ENCODE measurements at regions not wholly inside any gene's neighbourhood (a gene's known extent, or its start where the extent isn't known, plus 50 kb on each side); places are given as distances from the start of the nearest gene placed in this dataset.

DNA sequence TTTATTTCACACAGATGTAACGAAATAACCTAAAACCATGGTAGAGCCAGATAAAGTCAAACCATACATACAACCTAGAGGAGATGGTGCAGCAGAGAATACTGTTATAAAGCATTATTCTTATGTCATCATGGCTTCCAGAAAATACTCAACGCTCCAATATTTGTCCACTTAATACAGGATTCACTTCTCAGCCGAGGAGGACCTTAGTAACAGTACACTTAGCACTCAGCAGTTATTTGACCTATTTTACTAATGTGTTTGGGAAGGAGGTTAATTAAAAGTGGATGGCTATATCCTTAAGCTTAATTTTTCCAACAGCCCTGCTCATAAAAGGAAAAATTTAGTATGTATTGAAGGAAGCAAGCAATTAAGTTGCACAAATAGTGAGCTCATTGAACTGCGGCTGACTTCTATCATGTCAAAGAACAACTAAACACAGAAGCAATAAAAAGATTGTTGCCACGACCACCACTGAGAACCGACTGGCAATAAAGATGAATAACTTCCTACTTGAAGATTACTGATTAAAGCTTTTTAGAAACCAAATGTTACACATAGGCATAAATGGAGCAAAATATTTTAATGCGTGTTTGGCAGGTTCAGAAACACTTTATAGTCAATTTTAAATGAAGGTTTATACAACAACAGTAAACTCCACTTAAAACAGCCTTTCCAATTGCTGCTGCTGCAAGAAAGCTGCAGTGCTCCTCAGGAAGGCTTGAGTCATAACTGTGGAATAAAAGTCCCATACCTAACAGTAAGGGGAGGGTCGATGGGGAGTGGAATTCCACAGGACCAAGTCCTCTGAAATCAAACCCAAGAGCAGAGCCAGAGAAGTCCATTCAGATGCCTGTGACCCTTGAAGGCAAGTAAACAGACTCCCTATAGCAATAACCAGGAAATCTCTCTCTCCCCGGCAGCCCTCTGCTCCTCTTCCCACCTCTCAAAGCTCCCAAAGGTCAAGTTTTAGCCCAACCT, 218.9 kb upstream of the CDKN3 start:
- FAIRE-seq (no peak), DNase-seq (ENCODE audit: insufficient read length) (no peak)
- TF ChIP-seq POLR2AphosphoS5 (IDR thresholded peaks at IDR 0.05; ENCODE audit: low read depth, low read length) (no peak), TAF1 (IDR thresholded peaks at IDR 0.05; ENCODE audit: borderline replicate concordance, low read depth, low read length) (no peak), POLR2A (IDR thresholded peaks at IDR 0.05; ENCODE audit: low read depth, low read length) (no peak)

DNA sequence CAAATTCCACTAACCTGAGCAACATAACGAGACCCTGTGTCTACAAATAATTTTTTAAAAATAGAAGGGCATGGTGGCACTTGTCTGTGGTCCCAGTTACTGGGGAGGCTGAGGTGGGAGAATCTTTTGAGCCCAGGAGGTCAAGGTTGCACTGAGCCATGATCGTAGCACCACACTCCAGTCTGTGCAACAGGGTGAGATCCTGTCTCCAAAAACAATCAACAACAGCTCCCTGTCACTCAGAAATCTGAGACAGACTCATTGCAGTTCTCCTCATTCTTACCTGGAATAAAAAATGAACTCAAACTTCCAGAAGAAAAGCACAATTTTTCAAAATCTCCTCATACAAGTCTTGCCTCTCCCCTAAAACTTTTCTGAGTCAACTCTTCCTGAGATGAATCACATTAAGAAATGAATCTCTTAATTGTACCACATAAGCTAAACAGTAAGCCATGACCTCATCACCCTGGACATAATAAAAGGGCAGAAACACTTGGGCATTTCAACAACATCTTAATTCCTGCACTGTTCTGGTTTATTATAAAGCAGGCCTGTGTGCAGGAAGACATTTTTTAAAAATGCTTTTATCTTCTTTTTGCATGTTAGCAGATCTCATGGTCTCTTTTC, 214.3 kb upstream of the CDKN3 start:
- TF ChIP-seq POLR2AphosphoS5 (IDR thresholded peaks at IDR 0.05; ENCODE audit: low read depth, low read length): no peak
- no peak for TF ChIP-seq TAF1 (IDR thresholded peaks at IDR 0.05; ENCODE audit: borderline replicate concordance, low read depth, low read length)
- no peak for TF ChIP-seq POLR2A (IDR thresholded peaks at IDR 0.05; ENCODE audit: low read depth, low read length)
- no peak for DNase-seq (ENCODE audit: insufficient read length)
- FAIRE-seq: no peak

DNA sequence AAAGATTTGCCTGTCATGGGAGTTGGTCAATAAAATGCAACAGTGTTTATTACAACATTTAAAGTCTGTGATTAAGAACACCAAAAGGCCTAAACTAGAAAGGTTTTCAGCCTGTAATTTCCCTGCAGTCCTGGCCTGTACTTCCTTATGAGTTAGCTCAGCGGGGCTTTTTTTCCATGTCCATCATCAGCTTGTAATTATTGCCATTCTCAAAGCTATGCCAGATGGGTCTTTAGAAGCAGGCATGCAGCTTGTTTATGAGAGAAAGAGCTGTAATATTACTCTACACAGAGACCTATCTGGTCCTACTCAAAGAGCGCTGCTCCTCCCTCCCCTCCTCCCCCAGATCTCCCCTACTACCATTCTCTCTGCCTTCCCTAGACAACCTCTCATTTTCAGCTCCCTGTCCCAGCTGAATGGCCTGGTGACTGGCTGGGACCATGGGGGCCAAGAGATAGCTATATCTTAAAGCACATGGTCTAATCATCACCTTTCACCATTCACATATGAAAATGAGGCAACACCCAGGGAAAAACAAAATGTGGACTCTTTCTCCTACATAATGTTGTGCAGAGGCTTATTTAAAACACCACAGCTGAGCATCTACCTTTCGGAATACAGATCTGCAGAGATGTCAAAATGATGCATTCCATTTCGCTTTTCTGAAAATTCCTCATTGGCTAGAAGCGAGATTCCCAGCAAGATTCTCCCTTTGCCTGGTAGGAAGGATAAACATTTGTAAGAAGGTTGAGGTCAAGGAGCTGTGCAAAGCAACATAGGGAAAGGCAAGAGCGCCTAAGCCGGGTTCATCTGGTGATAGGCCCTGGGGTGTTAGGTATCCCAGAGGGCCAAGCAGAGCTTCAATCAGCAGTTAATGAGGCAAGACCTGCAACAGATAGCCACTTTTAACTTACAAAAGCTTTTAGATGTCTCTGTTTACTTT, 209.7 kb upstream of the CDKN3 start:
- DNase-seq (ENCODE audit: insufficient read length) (no peak), FAIRE-seq (no peak)
- TF ChIP-seq TAF1 (IDR thresholded peaks at IDR 0.05; ENCODE audit: borderline replicate concordance, low read depth, low read length) (no peak), POLR2A (IDR thresholded peaks at IDR 0.05; ENCODE audit: low read depth, low read length) (no peak), POLR2AphosphoS5 (IDR thresholded peaks at IDR 0.05; ENCODE audit: low read depth, low read length) (no peak)

DNA sequence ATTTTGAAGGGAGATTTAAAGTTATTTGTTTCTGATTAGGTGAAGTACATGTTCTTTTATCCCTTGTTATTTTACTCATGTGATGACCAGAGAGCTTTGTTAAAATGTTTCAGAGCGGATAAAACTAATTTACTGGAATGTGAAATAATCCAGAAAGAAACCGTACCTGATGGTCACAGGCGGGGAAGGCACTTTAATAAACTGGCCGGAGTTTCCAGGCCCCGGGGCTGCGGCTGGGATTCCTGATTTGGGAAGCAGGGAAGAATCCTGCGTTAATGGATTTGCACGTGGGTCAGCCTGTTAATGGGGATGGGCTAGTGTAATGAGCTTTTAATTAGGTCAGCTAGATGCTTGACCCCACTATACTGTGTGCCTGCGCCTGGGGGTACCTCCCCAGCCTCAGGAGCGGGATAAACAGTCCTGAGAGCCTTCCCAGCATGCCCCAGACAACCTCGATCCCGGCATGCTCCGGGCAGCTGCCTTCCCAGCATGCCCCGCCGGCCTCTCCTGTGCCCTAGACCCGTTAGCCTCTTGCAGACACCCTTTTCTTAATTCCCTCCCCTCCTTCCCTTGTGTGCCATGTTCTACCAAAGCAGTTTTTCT, 208.6 kb upstream of the CDKN3 start:
- no peak for TF ChIP-seq POLR2AphosphoS5 (IDR thresholded peaks at IDR 0.05; ENCODE audit: low read depth, low read length)
- TF ChIP-seq POLR2A (IDR thresholded peaks at IDR 0.05; ENCODE audit: low read depth, low read length): no peak
- TF ChIP-seq TAF1 (IDR thresholded peaks at IDR 0.05; ENCODE audit: borderline replicate concordance, low read depth, low read length): no peak
- no peak for DNase-seq (ENCODE audit: insufficient read length)
- no peak for FAIRE-seq

DNA sequence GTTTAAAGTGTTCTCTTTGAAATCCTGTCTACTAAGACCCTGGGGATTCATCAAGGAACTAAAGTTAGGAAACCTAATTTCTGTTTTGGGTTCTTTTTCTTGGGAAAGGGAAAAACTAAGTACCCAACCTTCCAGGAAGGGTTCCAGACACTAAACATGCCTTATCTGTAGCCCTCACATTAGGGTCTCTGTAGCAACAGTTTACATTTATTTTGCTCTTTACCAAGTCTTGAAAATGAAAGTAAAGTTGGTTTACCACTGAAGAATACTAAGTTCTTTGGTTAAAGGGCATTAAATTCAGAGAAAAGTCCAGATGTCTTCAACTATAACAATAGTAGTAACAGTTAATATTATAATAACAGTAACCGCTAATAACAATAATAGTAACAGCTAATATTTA, 207.5 kb upstream of the CDKN3 start:
- no peak for FAIRE-seq
- TF ChIP-seq POLR2AphosphoS5 (IDR thresholded peaks at IDR 0.05; ENCODE audit: low read depth, low read length) (no peak), TAF1 (IDR thresholded peaks at IDR 0.05; ENCODE audit: borderline replicate concordance, low read depth, low read length) (no peak), POLR2A (IDR thresholded peaks at IDR 0.05; ENCODE audit: low read depth, low read length) (no peak)

DNA sequence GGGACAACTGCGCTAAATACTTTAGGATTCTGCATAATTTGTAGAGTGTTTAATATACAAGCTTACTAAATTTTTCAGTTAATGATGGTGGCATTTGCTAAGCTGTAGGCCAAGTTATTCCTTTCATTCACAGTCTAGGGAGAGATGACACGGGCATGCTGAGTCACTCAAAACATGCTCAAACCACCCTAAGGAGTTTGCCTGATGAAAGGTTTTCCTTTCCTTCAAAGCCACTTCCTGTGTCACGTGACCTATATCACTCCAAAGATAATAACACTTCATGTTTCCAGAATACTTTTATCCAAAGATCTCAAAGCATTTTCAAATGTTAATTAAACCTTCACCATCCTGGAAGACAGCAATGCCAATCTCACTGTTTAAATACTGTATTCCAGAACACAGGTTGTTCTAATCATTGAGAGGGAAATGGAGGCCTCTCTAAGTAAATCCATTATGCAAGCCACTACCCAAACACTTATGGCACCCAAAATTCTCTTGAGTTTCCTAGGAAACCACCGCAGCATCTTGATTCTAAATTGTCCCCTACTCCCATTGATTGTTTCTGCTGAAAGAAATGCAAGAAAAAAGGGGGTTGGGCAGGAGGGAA, 207.0 kb upstream of the CDKN3 start:
- FAIRE-seq (no peak), DNase-seq (ENCODE audit: insufficient read length) (no peak)
- TF ChIP-seq POLR2AphosphoS5 (IDR thresholded peaks at IDR 0.05; ENCODE audit: low read depth, low read length) (no peak), TAF1 (IDR thresholded peaks at IDR 0.05; ENCODE audit: borderline replicate concordance, low read depth, low read length) (no peak), POLR2A (IDR thresholded peaks at IDR 0.05; ENCODE audit: low read depth, low read length) (no peak)

More for the DNA sequence above, 207.5 kb upstream of the CDKN3 start:
- DNase-seq (ENCODE audit: insufficient read length): no peak

DNA sequence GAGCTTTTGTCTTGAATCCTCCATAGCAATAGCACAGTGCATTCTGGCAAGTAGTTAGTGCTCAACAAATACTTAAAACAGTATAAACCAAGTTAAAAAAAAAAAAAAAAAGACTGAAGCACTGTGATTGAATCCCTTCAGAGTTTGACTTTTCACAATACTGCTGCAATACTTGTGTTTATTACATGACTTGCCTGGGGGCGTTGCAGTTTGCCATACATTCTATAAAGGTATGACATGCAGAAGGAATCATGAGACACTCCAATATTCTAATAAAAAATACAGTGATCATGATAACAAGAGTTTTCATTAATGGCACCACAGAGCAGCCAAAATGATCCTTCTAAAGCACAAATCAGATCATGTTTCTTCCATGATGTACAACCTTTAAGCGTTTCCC, 205.0 kb upstream of the CDKN3 start:
- FAIRE-seq: no peak
- no peak for TF ChIP-seq POLR2A (IDR thresholded peaks at IDR 0.05; ENCODE audit: low read depth, low read length)
- no peak for TF ChIP-seq POLR2AphosphoS5 (IDR thresholded peaks at IDR 0.05; ENCODE audit: low read depth, low read length)
- TF ChIP-seq TAF1 (IDR thresholded peaks at IDR 0.05; ENCODE audit: borderline replicate concordance, low read depth, low read length): no peak
- DNase-seq (ENCODE audit: insufficient read length): no peak

DNA sequence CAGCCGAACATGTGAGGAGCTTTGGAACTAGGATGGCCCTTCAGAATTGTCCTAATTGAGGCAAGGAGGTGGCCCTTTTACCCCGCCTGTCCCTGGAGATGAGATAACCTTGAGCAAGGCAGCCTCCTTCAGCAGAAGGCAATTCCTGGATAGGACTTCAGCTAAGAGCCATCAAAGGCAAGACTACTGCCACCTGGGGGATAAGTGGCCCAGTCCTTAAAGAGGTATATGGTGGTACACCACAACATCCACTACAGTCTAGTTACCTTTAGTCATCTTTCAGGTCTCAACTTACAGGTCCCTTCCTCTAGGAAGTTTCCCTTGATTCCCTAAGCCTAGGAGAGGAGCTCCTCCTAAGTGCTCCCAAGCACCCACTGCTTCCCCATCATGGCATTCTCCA, 204.2 kb upstream of the CDKN3 start:
- FAIRE-seq (no peak), DNase-seq (ENCODE audit: insufficient read length) (no peak)
- TF ChIP-seq POLR2A (IDR thresholded peaks at IDR 0.05; ENCODE audit: low read depth, low read length): no peak
- no peak for TF ChIP-seq POLR2AphosphoS5 (IDR thresholded peaks at IDR 0.05; ENCODE audit: low read depth, low read length)
- TF ChIP-seq TAF1 (IDR thresholded peaks at IDR 0.05; ENCODE audit: borderline replicate concordance, low read depth, low read length): no peak

DNA sequence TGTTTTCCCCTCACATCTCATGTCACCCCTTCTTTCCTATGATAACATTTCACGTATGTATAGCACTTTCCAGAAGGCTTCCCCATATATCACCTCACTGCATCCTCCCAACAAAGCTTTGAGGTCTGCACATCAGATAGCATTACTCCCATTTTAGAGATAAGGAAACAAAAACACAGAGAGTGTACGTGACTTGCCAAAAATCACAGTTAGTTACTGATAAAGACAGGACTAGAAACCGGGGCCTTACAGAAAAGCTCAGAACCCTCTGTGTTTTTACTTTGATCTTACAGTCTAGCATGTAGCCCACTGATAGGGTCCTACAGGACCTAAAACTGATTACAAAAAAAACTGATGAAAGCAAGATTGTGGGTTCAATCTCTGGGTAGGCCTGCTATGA, 202.9 kb upstream of the CDKN3 start:
- no peak for FAIRE-seq
- no peak for TF ChIP-seq POLR2A (IDR thresholded peaks at IDR 0.05; ENCODE audit: low read depth, low read length)
- TF ChIP-seq TAF1 (IDR thresholded peaks at IDR 0.05; ENCODE audit: borderline replicate concordance, low read depth, low read length): no peak
- no peak for TF ChIP-seq POLR2AphosphoS5 (IDR thresholded peaks at IDR 0.05; ENCODE audit: low read depth, low read length)
- no peak for DNase-seq (ENCODE audit: insufficient read length)

DNA sequence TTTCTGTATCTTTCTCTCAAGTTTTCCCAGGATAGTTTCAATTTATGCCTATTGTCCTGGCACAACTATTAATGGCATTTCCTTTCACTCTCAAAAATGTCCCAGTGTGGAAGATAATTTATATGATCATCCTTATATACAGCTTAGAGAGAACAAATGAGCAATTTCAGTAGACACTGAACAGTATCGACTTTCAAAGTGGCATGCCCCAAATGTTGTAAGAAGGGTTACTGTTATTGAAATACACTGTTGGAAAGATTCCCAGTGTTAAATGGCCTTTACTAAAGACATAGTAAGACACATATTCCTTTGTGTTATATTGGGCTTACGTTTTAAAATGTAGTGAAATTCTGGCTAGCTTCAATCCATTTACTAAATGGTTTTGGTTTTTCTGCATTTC, 202.3 kb upstream of the CDKN3 start:
- TF ChIP-seq POLR2A (IDR thresholded peaks at IDR 0.05; ENCODE audit: low read depth, low read length) (no peak), POLR2AphosphoS5 (IDR thresholded peaks at IDR 0.05; ENCODE audit: low read depth, low read length) (no peak), TAF1 (IDR thresholded peaks at IDR 0.05; ENCODE audit: borderline replicate concordance, low read depth, low read length) (no peak)
- no peak for DNase-seq (ENCODE audit: insufficient read length)
- no peak for FAIRE-seq

Data from GM12892 (cell line).